Epithelial cell of esophagus (primary cell): ENCODE measurements at regions not wholly inside any gene's neighbourhood (a gene's known extent, or its start where the extent isn't known, plus 50 kb on each side); places are given as distances from the start of the nearest gene placed in this dataset.
"Not testable (repeated sequence)": the region's sequence is repeated elsewhere in the genome, so short reads cannot be mapped to it uniquely, and the experiment has no call there.

Experiments
- DNase-seq: peaks from one replicate; pipeline ENCODE4 v3.0.0; 2010; ENCODE audit warnings: low read depth
- H3K4me3 ChIP-seq: 2 replicates; pipeline ENCODE4 v1.5.1; 2011; ENCODE audit warnings: mild to moderate bottlenecking, low read length, control low read depth
- CTCF ChIP-seq: IDR thresholded peaks from 2 replicates; pipeline ENCODE4 v1.5.1; 2011; ENCODE audit warnings: low read depth, mild to moderate bottlenecking, low read length, control low read depth, inconsistent platforms; ENCODE audit not compliant: insufficient read depth; ENCODE audit errors: missing control alignments

DNA sequence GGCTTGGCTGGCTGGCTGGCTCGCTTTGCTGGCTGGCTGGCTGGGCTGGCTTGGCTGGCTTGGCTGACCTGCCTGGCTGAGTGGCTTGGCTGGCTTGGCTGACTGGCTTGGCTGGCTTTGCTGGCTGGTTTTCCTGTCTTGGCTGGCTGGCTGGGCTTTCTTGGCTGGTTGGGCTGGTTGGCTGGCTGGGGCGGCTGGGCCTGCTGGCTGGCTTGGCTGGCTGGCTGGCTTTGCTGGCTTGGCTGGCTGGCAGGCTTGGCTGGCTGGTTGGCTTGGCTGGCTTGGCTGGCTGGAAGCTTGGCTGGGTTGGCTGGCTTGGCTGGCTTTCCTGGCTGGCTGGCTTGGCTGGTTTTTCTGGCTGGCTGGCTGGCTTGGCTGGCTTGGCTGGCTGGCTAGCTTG, 435.6 kb downstream of the GOLGA6L6 start:
- no peak for TF ChIP-seq CTCF
- H3K4me3 ChIP-seq: no peak overlapping the region
- DNase-seq: no peak

DNA sequence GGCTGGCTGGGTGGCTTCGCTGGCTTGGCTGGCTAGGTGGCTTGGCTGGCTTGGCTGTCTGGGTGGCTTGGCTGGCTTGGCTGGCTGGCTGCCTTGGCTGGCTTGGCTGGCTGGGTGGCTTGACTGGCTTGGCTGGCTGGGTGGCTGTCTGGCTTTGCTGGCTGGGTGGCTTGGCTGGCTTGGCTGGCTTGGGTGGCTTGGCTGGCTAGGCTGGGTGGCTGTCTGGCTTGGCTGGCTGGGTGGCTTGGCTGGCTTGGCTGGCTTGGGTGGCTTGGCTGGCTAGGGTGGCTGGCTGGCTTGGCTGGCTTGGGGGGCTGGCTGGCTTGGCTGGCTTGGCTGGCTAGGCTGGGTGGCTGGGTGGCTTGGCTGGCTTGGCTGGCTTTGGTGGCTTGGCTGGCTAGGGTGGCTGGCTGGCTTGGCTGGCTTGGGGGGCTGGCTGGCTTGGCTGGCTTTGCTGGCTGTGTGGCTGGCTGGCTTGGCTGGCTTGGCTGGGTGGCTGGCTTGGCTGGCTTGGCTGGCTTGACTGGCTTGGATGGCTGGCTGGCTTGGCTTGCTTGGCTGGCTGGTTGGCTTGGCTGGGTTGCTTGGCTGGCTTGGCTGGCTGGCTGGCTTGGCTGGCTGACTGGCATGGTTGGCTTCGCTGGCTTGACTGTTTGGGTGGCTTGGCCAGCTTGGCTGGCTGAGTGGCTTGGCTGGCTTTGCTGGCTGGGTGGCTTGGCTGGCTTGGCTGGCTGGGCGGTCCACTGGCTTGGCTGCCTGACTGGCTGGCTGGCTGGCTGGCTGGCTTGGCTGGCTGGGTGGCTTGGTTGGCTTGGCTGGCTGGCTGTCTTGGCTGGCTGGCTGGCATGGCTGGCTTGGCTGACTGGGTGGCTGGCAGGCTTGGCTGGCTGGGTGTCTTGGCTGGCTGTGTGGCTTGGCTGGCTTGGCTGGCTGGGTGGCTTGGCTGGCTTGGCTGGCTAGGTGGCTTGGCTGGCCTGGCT, 436.3 kb downstream of the GOLGA6L6 start:
- DNase-seq, H3K4me3 ChIP-seq: not testable (repeated sequence)

GRCh38 chr15:20104551-20104950, 437.0 kb downstream of the GOLGA6L6 start:
- H3K4me3 ChIP-seq, DNase-seq: not testable (repeated sequence)

DNA sequence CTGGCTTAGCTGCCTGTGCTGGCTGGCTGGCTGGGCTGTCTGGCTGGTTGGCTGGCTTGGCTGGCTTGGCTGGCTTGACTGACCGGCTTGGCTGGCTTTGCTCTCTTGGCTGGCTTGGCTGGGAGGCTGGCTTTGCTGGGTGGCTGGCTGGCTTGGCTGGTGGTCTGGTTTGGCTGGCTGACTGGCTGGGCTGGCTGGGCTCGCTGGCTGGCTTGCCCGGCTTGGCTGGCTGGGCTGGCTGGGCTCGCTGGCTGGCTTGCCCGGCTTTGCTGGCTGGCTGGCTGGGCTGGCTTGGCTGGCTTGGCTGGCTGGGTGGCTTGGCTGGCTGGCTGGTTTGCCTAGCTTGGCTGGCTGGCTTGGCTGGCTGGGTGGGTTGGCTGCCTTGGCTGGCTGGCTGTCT, 438.7 kb downstream of the GOLGA6L6 start:
- not testable (repeated sequence) for DNase-seq, H3K4me3 ChIP-seq

DNA sequence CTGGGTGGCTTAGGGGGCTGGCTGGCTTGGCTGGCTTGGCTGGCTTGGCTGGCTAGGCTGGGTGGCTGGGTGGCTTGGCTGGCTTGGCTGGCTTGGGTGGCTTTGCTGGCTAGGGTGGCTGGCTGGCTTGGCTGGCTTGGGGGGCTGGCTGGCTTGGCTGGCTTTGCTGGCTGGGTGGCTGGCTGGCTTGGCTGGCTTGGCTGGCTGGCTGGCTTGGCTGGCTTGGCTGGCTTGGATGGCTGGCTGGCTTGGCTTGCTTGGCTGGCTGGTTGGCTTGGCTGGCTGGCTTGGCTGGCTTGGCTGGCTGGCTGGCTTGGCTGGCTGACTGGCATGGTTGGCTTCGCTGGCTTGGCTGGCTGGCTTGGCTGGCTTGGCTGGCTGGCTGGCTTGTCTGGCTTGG, 439.4 kb downstream of the GOLGA6L6 start:
- not testable (repeated sequence) for H3K4me3 ChIP-seq, DNase-seq

DNA sequence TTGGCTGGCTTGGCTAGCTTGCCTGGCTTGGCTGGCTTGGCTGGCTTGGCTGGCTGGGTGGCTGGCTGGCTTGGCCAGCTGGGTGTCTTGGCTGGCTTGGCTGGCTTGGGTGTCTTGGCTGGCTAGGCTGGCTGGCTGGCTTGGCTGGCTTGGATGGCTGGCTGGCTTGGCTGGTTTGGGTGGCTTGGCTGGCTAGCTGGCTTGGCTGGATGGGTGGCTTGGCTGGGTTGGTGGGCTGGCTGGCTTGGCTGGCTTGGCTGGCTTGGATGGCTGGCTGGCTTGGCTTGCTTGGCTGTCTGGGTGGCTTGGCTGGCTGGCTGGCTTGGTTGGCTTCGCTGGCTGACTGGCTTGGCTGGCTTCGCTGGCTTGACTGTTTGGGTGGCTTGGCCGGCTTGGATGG, 440.3 kb downstream of the GOLGA6L6 start:
- not testable (repeated sequence) for H3K4me3 ChIP-seq, DNase-seq

DNA sequence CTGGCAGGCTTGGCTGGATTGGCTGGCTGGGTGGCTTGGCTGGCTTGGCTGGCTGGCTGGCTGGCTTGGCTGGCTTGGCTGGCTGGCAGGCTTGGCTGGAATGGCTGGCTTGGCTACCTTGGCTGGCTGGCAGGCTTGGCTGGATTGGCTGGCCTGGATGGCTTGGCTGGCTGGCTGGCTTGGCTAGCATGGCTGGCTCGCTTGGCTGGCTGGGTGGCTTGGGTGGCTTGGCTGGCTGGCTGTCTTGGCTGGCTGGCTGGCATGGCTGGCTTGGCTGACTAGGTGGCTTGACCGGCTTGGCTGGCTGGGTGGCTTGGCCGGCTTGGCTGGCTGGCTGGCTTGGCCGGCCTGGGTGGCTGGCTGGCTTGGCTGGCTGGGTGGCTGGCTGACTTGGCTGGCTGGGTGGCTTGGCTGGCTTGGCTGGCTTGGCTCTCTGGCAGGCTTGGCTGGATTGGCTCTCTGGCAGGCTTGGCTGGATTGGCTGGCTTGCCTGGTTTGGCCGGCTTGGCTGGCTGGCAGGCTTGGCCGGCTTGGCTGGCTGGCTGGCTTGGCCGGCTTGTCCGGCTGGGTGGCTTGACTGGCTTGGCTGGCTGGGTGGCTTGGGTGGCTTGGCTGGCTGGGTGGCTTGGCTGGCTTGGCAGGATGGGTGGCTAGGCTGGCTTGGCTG, 440.9 kb downstream of the GOLGA6L6 start:
- H3K4me3 ChIP-seq, DNase-seq: not testable (repeated sequence)

- DNase-seq, H3K4me3 ChIP-seq: not testable (repeated sequence)
These were observed 445.8 kb downstream of the GOLGA6L6 start for GRCh38 chr15:20095699-20096303.

GRCh38 chr15:20089541-20089940, 452.1 kb downstream of the GOLGA6L6 start:
- not testable (repeated sequence) for DNase-seq, H3K4me3 ChIP-seq

DNA sequence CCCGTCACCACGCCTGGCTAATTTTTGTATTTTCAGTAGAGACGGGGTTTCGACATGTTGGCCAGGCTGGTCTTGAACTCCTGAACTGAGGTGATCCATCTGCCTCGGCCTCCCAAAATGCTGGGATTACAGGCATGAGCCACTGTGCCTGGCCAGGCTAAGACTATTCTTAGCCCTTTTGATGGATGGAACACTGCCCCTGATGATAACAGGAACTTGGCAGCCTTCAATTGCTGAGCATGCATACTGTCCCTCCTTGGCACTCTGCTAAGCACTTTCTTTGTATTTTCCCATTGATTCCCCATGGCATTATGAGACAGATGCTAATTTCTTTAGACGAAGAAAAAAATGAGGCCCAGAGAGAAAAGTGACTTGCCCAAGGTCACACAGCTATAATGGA, 457.6 kb downstream of the GOLGA6L6 start:
- H3K4me3 ChIP-seq, DNase-seq: not testable (repeated sequence)

GRCh38 chr15:20074082-20074481, 467.5 kb downstream of the GOLGA6L6 start:
- not testable (repeated sequence) for H3K4me3 ChIP-seq, DNase-seq

- not testable (repeated sequence) for H3K4me3 ChIP-seq, DNase-seq
These were observed 472.6 kb downstream of the GOLGA6L6 start for GRCh38 chr15:20069043-20069442.

GRCh38 chr15:20066173-20066572, 475.4 kb downstream of the GOLGA6L6 start:
- DNase-seq, H3K4me3 ChIP-seq: not testable (repeated sequence)

DNA sequence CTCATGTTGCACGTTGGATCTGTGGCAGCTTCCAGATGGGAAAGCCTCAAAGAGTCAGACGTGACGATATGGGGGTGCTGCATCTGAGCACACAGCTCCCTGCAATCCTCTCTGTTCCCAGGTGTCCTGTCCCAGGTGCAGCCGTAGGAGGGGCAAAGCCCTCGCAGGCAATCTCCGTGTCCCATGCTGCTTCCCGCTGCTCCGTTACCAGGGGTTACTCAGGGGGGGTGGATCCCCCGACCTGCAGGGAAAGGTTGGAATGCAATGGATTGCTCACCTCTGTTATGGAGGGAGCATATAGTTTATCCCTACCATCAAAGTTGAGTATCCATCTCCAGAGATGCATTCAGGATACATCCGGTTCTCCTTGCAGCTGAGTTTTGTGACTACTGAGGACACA, 476.1 kb downstream of the GOLGA6L6 start:
- not testable (repeated sequence) for DNase-seq, H3K4me3 ChIP-seq

GRCh38 chr15:20063167-20063566, 478.4 kb downstream of the GOLGA6L6 start:
- H3K4me3 ChIP-seq, DNase-seq: not testable (repeated sequence)

DNA sequence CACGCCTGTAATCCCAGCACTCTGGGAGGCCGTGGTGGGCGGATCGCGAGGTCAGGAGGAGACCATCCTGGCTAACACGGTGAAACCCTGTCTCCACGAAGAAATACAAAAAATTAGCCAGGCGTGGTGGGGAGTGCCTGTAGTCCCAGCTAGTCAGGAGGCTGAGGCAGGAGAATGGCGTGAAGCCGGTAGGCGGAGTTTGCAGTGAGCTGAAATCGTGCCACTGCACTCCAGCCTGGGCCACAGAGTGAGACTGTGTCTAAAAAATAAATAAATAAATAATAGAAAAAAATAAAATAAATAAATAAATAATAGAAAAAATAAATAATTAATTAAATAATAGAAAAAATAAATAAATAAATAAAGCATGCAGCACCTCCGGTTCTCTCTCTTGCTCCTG, 480.8 kb downstream of the GOLGA6L6 start:
- not testable (repeated sequence) for DNase-seq, H3K4me3 ChIP-seq

DNA sequence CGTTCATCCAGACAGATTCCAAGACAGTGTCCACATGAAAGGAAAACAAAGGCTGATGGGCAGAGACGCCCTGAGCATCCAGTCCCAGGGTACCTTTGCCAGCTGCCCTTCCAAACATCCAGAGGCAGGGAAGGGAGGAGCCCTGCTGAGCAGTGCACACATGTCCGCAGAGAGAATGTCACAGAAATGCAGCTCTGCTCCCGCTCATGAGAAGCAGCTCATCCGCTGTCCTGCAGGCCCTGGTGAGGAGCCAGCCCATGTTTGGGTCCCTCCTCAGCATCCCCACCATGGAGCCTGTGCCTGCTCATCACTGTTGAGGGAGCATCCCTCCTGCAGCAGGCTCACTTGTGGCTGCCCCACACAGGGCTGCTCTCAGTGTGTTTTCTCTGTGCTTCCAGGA, 484.7 kb downstream of the GOLGA6L6 start:
- not testable (repeated sequence) for H3K4me3 ChIP-seq, DNase-seq

DNA sequence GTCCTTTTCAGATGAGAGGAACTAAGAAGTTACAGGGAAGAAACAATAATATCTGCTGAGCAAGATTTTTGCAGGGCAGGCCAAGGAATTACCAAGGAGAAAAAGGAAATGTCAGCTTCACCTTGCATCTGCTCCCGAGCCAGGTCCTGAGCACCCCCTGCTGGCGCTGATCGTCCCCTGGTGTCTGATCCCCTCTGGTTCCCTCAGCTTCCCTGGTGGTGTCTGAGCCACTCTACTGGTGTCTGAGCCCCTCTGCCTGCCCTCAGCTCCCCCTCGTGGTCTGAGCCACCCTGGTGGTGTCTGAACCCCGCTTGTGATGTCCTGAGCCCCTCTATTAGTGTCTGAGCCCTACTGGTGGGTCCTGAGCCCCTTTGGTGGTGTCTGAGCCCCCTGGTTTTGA, 485.7 kb downstream of the GOLGA6L6 start:
- H3K4me3 ChIP-seq, DNase-seq: not testable (repeated sequence)

- not testable (repeated sequence) for H3K4me3 ChIP-seq, DNase-seq
These were observed 493.4 kb downstream of the GOLGA6L6 start for GRCh38 chr15:20048189-20048588.
